Hematopoietic multipotent progenitor cell treated with erythropoietin and hydrocortisone succinate and interleukin-3 and kit ligand, for 15 days (in vitro differentiated cells): ENCODE measurements at regions not wholly inside any gene's neighbourhood (a gene's known extent, or its start where the extent isn't known, plus 50 kb on each side); places are given as distances from the start of the nearest gene placed in this dataset.
"Not testable (repeated sequence)": the region's sequence is repeated elsewhere in the genome, so short reads cannot be mapped to it uniquely, and the experiment has no call there.

Source experiments
- DNase-seq: peaks from one replicate; pipeline ENCODE4 v3.0.0-alpha.2; 2015; ENCODE audit warnings: low spot score

DNA sequence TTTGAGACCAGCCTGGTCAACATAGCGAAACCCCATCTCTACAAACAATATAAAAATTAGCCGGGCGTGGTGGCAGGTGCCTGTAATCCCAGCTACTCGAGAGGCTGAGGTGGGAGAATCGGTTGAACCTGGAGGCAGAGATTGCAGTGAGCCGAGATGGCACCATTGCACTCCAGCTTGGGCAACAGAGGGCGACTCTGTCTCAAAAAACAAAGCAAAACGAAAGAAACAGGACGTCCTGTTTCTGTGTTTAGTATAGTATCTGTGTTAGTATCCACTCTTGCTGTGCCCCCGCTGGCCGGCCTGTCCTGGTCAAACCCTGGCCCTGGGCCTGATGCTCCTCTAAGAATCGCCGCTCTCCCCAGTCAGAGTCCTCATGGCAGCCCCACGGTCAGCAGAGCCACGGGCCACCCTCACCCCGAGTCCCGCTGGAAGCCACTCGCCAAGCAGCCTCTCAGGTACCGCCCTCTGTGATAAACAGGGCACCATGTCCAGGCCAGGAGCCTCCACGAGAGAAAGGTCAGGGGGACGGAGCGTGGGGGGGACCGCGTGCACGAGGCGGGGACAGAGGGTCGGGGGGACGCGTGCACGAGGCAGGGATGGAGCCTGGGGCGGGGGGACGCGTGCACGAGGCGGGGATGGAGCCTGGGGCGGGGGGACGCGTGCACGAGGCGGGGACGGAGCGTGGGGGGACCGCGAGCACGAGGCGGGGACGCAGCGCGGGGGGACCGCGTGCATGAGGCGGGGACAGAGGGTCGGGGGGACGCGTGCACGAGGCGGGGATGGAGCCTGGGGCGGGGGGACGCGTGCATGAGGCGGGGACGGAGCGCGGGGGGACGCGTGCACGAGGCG, 384.5 kb downstream of the SMOC2 start:
- no peak for DNase-seq

DNA sequence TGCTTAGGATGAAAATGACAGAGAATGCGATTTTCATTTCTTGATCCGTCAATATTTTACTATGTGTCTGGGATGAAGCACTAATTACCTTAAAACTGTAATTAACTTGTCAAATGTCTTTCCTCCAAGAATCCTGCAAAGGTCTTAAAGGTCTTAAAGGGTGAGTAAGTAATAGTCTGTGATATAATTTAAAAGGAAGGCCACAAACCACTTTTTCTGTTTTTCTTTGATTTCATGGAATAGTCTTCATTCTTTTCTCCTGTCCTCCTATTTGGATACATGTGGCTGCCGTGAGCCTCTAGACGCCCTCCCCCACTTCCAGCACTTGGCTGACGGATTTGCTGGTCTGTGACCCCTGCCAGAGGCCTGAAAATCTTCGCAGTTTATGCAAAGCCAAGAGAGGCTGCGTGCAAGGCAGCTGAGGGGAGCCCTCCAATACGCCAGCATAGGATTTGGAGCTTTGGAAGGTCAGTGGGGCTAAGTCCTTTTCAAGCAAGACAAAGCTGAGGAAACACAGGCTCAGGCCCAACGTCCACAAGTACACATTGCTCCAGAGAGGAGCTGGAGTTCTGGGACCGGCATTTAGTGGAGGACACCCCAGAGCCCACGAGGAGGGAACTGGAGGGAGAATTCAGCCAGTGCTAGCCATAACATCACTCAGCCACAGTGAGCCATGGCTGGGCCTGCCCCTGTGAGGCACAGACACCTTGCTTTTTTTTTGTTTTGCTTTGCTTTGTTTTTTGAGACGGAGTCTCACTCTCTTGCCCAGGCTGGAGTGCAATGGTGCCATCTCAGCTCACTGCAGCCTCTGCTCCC, 382.6 kb downstream of the SMOC2 start:
- no peak for DNase-seq

DNA sequence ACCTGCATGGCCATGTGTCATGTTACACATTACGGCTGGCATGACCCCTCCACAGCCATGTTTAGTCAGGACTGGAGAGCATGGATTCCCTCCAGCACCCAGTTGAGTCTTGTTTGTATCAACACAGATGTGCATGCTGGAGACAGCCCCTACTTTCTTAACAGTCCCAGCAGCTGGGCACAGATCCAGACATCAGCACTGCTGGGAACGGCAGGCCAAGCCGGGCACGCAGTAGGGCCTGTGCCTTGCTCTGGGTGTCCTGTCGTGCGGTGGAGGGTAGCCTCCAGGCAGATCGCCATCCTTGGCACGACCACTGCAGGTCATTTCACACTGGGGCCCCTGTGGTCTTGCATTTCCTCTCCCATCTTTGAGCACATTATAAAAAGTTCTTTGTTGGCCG, 381.4 kb downstream of the SMOC2 start:
- DNase-seq = no peak

DNA sequence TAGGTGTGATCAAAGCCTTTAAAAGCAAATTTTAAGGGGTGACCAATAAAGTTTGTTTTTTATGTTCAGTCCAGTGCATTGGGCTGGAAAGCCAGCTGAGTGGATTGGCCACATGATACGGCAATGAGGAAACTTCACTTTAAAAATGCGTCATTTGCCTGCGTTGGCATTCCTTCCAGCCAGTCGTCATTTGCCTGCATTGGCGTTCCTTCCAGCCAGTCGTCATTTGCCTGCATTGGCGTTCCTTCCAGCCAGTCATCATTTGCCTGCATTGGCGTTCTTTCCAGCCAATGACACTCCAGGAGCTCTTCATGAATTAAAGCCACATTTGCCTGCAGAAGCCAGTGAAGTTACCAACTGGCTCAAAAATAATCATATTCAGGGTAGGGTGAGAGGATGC, 378.6 kb downstream of the SMOC2 start:
- no peak for DNase-seq

DNA sequence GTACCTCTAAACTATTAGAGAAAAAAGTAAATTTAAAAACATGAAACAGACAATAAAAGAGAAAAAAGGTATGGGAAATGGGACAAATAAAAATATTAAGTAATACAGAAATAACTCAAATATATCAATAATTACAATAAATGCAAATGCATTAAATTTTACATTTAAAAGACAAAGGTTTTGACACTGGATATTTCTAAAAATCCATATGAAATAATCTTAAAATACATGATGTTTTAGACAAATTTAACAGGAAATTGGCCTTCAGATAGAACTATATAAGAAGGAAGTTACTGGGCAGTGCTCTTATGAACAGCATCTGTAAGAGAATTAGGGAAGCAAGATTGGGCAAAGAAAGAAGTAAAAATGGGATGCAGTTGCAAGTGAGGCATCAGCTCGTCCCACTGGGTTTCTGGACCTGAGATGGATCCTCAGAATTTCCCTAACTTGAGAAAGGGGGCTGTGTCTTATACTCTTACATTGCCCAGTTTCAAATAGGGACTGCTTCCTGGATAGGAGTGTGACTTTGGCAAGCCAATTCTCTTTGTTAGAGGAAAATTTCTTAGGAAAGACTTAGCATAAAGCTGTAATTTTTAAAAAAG, 376.7 kb downstream of the SMOC2 start:
- no peak for DNase-seq

DNA sequence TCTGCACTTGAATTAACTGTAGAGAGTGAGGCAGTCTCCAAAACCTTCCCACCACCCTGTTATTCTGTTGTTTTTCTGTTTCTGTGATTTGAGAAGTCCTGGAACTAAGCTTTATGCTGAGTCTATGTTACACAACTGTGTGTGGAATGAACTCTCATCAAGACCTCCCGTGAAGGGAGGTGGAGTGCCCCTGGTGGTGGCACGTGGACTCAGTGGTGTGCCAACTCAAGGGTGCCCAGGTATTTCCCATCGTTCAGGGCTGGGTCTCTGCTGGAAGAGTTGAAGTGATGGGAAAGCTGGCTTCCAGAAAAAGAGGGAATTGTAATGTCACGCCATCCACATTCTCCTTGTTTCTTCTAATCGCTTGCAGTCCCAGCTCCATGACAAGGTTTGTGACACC, 374.2 kb downstream of the SMOC2 start:
- no peak for DNase-seq

DNA sequence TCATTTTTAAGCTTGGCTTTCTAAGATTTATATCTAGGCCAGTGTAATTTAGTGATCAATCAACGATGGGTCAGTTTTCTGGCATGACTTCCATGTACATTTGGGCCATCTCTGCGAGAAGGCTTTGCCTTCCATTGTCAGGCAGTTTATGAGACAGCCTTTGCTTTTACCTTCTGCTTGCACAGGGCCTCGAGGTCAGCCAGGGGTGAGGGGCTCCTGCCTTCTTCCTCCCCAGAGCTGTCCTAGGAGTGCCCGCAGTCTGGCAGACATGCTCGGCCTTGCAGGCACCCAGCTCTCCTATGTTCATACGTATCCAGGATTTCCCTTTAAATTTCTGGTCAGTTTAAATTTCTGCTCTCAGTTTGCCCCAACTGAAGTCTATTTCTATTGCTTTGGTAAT, 367.2 kb downstream of the SMOC2 start:
- DNase-seq = no peak

DNA sequence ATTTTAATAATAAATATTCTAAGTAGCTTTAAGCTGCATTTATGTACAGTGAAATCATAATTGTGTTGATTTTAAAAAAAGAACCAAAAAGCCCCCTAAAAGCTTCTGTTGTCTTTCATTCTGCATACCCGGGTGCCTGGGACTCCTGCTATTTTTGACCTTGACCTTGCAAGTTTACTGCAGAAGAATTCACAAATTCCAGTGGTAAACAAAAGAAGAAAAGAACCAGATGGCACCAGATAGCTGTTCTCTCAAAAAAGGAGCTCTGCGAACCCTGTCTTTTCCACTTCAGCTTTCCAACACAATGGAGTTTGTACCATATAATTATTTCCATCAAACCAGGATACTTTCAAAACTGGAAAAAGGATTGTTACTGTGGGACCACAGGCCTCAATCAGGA, 363.3 kb downstream of the SMOC2 start:
- no peak for DNase-seq

DNA sequence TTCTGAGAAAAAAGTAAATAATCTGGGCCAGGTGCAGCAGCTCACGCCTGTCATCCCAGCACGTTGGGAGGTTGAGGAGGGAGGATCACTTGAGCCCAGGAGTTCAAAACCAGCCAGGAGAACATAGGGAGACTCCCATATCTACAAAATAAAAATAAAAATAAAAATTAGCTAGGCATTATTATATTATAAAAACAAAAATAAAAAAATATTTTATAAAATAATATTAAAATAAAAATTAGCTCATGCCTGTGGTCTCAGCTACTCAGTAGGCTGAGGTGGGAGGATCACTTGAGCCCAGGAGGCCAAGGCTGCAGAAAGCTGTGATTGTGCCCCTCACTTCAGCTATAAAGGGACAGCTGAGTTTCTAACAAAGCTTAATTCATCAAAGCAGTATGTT, 362.9 kb downstream of the SMOC2 start:
- DNase-seq = no peak

DNA sequence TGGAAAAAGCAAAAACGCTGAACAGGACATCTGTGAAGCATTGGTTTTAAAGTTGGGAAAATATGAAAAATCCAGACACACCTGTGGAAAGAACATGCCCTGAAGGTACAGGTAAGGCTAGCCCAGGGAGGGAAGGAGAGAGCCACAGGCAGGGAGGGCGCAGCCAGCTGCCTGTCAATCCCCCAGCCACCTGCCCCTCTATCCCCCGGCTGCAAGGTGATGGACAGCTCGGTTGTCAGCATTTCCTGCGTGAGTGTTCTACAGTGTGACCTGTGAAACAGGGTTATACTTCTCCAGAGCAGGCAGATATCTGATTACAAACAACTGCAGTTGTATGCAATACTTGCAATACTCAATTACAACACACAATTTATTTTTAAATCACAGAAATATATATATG, 358.1 kb downstream of the SMOC2 start:
- no peak for DNase-seq

DNA sequence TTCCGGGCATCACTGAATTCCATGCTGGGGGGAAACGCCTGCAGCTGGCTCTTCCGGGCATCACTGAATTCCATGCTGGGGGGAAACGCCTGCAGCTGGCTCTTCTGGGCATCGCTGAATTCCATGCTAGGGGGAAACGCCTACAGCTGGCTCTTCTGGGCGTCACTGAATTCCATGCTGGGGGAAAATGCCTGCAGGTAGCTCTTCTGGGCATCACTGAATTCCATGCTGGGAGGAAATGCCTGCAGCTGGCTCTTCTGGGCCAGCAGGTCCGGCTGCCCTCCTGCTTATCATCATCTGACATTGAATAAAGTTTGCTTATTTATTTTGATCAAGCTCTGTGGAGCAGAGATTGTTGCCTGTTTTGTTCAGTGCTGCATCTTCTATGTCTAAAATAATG, 355.1 kb downstream of the SMOC2 start:
- DNase-seq = no peak

DNA sequence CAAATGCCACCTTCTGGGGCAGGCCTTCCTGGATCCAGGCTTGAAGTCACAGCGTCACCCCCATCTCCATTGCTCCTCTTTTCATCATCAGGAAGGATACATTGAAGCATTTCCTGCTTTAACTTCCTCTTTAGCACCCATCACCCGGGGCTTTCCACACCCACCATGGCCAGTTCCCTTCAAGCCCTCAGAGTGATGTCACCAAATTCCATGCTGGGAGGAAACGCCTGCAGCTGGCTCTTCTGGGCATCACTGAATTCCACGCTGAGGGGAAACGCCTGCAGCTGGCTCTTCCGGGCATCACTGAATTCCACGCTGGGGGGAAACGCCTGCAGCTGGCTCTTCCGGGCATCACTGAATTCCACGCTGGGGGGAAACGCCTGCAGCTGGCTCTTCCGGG, 354.6 kb downstream of the SMOC2 start:
- DNase-seq = not testable (repeated sequence)

DNA sequence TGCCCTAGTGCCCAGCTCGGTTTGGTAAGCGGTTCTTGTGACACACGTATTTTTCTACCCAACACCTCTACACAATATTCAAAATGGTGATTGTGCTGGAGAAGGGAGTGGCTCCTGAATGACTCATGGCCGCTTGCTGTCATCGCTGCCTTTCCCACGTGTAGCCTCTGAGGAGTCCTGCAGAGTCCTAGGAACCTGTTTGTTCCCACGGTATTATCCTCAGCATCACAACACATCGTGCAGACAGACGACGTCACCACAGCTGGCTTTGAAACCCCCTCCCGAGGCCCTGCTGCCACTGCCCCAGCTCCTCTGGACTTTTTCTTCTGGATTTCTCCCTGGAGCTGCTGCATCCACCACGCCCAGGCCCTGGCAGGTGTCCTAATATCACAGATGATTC, 353.5 kb downstream of the SMOC2 start:
- DNase-seq = no peak

DNA sequence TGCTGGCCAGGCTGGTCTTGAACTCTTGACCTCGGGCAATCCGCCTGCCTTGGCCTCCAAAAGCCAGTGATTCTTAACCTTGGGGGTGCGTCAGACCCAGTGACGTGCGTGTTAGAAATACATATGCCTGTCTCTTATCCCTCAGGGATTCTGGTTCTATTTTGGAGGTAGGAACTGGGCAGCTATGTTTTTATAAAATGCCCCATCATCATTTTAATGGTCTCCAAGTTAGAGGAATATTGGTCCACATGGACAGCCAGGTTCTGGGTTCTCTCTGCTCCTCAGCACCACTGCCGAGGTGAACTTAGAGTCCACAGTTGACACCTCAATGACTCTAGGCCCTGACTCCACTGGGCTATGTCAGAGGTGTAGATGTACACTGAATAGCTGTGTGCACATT, 352.7 kb downstream of the SMOC2 start:
- DNase-seq = no peak

DNA sequence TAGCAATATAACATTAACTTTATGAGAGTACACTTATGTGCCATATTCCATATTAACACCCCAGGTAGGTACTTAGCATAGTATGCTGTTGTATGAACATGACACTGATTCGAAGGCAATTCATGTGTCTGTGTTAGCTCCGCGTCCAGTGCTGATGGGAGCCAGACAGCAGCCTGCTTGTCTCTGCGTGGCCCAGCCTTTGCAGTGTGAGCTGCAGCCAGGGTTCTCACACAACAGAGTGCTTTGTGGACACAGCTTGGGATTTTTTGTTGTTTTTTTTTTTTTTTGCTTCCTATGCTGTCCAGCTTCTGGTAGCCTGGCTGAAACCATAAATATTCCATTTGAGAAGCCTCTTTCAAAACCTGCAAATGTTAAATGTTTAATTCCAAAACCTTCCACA, 350.9 kb downstream of the SMOC2 start:
- DNase-seq = no peak

DNA sequence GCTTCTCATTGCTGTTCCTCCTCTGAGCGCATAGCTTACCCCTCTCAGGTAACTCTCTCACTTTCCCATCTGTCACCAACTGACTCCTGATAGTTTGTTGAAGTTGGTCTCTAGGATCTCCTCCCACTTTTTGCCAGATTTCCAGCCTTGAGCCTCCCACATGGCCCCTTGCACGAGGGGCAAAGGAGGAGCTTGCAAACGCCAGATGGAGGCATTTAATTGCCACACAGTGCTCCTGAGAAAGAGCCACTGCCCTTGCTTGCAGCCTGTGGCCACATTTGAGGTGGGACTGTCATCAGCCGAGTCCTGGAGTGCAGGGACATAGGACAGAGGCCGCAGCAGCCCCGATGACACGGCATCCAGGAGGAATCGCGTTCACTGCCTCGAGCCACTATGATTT, 348.7 kb downstream of the SMOC2 start:
- no peak for DNase-seq

DNA sequence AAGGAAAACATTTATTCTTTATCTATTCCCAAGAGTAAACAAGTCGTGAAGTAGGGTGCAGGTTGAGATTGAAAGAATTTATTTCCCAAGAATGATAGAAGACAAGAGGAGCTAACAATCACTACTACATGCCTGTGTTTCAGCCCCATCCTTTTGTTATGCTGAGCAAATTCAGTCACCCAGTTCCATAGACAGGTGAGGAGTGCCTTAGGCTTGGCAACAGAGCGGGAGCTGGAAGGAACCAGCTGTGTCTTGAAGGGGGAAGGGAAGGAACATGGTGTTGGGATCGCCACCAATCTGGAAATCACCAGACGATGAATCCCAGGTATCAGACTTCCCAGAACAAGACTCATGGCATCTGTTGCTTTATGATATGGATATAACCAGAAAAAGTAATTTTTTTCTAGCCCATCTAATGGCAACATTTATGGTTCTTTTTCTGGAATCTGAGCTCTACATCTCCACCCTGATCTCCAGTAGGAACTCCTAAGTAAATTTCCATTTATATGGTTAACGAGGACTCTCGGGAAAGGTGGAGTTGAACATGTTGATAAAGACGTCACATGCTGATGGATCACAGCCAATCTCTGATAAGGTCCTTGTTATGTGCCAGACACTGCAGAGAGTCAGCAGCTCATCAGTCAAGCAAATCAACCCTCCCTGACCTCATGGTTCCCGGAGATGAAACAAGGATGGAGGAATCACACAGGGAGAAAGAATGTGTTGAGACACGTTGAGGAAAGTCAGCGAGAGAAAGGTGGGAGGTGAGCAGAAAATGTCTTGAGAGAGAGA, 344.9 kb downstream of the SMOC2 start:
- no peak for DNase-seq

DNA sequence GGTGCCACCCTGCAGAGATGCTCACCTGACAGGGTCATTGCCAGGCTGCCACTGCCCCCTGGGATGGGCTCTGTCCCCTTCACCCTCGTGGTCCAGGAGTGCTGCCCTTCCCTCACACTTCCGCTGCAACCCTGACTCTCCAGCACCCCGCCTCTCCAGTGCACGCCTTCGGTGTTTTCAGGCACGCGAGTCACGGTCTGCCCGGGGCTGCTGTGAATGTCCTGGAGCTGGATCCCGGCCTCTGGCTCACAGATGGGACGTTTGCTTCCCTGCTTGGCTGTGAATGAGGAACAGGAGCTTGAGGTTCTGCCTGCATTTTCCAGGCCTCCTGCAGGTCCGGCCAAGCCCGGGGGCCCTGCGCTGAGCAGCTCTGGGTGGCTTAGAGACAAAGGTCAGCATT, 343.4 kb downstream of the SMOC2 start:
- DNase-seq = no peak

DNA sequence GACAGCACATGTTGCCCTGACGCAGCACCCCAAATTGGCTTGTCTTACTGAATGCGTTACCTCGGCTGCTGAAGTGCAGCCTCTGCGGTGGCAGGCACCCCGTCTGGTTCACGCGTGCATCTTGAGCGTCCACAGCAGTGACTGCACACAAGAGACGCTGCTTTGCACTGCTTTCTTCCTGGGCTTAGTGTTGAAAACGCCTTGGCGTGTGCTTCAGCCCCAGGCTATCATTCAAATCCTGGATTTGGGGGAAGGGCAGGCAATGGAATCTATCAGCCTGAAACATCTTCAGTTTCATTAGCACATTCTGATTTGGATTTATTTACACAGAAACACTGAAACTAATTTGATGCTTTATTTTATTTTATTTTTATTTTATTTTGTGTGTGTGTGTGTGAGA, 342.7 kb downstream of the SMOC2 start:
- DNase-seq = no peak

DNA sequence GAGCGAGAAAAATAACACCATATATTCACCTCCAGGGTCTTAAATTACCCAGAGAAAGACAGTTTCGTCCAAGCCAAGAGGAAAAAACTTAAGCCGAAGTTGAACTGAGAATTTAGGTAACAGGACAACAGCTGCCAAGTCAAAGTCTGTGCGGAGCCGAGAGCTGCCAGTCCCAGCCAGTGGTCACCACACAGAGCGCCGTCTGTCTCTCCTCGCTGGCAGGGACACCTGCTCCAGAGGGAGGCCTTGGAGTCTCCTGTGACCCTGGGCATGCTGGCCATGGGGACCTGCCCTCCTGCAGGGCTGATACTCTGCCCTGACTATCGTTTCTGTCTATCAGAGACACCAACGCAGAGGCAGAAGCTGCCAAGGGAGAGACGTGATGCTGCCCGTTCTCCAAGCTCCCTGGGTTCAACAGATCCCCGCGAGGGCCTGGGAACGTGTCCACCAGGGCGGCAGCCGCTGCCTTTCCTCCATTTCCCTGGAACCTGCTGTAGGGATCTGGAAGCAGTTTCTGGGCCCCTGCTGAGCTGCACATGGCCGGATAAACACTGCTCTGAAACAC, 341.3 kb downstream of the SMOC2 start:
- no peak for DNase-seq

DNA sequence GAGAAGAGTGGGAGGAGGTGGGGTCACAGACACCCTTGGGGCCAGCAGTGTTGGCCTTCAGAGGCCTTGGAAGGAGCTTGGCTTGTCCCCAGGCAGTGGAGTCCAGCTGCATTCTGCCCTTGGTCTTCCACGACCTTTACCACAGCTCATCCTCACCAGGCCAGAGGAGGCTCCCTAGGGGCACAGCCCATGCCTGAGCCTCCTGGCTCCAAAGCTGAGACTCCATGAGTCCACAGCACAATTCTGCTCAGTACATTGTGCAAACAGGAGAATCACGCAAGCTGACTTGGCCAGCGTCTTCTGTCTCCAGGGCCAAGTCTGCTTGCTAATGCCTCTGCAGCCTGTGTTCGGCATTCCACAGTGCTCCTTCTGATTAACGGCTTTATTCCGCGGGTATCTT, 337.2 kb downstream of the SMOC2 start:
- no peak for DNase-seq

DNA sequence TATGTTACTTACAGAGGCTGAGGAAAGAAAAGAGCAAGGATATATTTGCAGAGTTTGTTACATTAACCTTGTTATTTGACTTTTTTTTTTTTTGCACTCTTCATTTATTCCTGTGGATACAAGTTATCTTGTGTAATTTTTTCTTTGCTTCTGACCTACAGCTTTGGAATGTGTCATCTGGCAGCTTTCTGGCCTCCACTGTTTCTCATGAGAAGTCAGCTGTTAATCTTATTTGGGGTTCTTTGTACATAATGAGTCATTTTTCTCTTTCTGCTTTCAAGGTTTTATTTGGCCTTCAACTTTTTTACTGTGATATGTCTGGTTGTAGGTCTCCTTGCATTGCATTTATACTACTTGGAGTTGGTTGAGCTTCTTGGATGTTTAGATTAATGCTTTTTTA, 333.4 kb downstream of the SMOC2 start:
- no peak for DNase-seq
